ENCODE measurements at regions not wholly inside any gene's neighbourhood (a gene's known extent, or its start where the extent isn't known, plus 50 kb on each side); places are given as distances from the start of the nearest gene placed in this dataset.
"Not testable (repeated sequence)": the region's sequence is repeated elsewhere in the genome, so short reads cannot be mapped to it uniquely, and the experiment has no call there.

DNA sequence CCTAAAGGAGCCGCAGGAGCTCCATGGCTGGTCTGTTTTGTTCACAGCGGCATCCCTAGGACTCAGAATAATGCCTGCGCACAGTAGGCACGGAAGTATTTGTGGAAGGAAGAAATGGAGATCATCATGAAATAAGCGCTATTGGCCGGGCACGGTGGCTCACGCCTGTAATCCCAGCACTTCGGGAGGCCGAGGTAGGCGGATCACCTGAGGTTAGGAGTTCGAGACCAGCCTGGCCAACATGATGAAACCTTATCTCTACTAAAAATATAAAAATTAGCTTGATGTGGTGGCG is 175.5 kb upstream of the CIBAR2 start:
- not testable (repeated sequence) for TF ChIP-seq POLR2A (IDR thresholded peaks at IDR 0.05)
- TF ChIP-seq, protein P1, sequence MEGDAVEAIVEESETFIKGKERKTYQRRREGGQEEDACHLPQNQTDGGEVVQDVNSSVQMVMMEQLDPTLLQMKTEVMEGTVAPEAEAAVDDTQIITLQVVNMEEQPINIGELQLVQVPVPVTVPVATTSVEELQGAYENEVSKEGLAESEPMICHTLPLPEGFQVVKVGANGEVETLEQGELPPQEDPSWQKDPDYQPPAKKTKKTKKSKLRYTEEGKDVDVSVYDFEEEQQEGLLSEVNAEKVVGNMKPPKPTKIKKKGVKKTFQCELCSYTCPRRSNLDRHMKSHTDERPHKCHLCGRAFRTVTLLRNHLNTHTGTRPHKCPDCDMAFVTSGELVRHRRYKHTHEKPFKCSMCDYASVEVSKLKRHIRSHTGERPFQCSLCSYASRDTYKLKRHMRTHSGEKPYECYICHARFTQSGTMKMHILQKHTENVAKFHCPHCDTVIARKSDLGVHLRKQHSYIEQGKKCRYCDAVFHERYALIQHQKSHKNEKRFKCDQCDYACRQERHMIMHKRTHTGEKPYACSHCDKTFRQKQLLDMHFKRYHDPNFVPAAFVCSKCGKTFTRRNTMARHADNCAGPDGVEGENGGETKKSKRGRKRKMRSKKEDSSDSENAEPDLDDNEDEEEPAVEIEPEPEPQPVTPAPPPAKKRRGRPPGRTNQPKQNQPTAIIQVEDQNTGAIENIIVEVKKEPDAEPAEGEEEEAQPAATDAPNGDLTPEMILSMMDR (IDR thresholded peaks at IDR 0.05): not testable (repeated sequence)
